ENCODE measurements at regions not wholly inside any gene's neighbourhood (a gene's known extent, or its start where the extent isn't known, plus 50 kb on each side); places are given as distances from the start of the nearest gene placed in this dataset.

DNA sequence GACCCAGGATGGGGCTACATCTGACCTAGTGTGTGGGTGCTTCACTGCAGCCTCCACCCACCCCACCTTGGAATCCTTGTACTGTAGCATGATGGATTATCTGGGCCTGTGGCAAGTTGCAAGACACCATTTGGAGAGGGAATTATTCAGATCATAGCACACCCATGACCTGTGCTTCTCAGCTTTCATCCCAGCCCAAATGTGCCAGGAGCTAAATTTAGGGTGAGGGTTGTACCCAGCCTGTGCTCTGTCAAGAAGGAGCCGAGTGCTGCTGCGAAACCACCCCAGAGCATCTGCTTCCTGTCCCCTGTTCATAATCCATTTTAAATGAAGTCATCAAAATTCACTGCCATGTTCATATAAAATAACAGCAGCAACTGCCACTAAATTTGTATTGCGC lies 394.5 kb downstream of the SHANK2 start:
- DNase-seq (ENCODE audit: extremely low read depth in 1 of 4, low spot score in 3 of 4) (no peak), FAIRE-seq (no peak), ATAC-seq (no peak)
- in situ Hi-C loops (cut with MboI), result no loop called here
- H3K27me3 ChIP-seq (ENCODE audit: control insufficient read depth in 2 of 2, insufficient read depth in 2 of 2, low read length in 2 of 2), result peaks cover 0 to 14% of the 10 kb centered on the region in 2 experiments; a peak in 3 of 5 replicates
- no peak overlapping the region for H3K9ac ChIP-seq (ENCODE audit: insufficient read depth in 1 of 2, low read depth in 2 of 2, low read length in 2 of 2)
- H3K9me3 ChIP-seq (replicated peaks; ENCODE audit: control insufficient read depth, insufficient read depth, low read depth, low read length), result no peaks in the 10 kb centered on the region
- H3K4me2 ChIP-seq (ENCODE audit: insufficient read depth, low read length), result no peak overlapping the region
- no peak overlapping the region for H3K4me3 ChIP-seq
- no peaks in the 10 kb centered on the region; the same call in 1 of the 2 replicates for H4K20me1 ChIP-seq (replicated peaks; ENCODE audit: control insufficient read depth, insufficient read depth, low read length)
- H2AFZ ChIP-seq (ENCODE audit: low read depth, low read length), result no peak overlapping the region
- H3K27ac ChIP-seq (ENCODE audit: extremely low read depth, low read depth, low read length), result no peak overlapping the region
- CTCF ChIA-PET (ENCODE audit: low intra/inter-chr PET ratio), result no interaction called here
- no peaks in the 10 kb centered on the region for H3K36me3 ChIP-seq (ENCODE audit: control insufficient read depth, insufficient read depth, low read length)
- no peaks in the 10 kb centered on the region for H3K9me1 ChIP-seq (ENCODE audit: control insufficient read depth, insufficient read depth, low read length)
- 0% methylated on average over 3 of the region's 3 CpGs for WGBS (ENCODE audit: insufficient coverage, low coverage, missing lambda C conversion rate)
- POLR2A ChIA-PET, result no interaction called here
- BruUV-seq (replicated peaks), result no TSS peak
- intact Hi-C loops (cut with micrococcal nuclease), result no loop called here
- no peaks in the 10 kb centered on the region for H3K4me1 ChIP-seq (replicated peaks in 1 of 2; ENCODE audit: control insufficient read depth in 2 of 2, insufficient read depth in 2 of 2, low read length in 2 of 2)
- no peaks in the 10 kb centered on the region for H3K79me2 ChIP-seq (ENCODE audit: control insufficient read depth, insufficient read depth, low read length)
- TF ChIP-seq MAFG (tag; conservative IDR thresholded peaks at IDR 0.05), result no peak
- TF ChIP-seq CBX2 (IDR thresholded peaks at IDR 0.05; ENCODE audit: insufficient read depth, low read length, poor library complexity, severe bottlenecking), result no peak
- no peak for TF ChIP-seq SMC3 (conservative IDR thresholded peaks at IDR 0.05; ENCODE audit: insufficient read depth, low read depth, low read length)
- no peak for TF ChIP-seq ILF3 (IDR thresholded peaks at IDR 0.05; ENCODE audit: borderline replicate concordance)
- TF ChIP-seq ZNF318 (IDR thresholded peaks at IDR 0.05; ENCODE audit: borderline replicate concordance in 1 of 2, low read depth in 1 of 2), result no peak
- no peak for TF ChIP-seq ZNF12 (CRISPR knock-in tag; IDR thresholded peaks at IDR 0.05)
- no peak for TF ChIP-seq NR0B1 (IDR thresholded peaks at IDR 0.05; ENCODE audit: partially characterized antibody)
- TF ChIP-seq STAG1 (CRISPR knock-in tag; IDR thresholded peaks at IDR 0.05; ENCODE audit: borderline replicate concordance), result no peak
- TF ChIP-seq FOXP1 (CRISPR knock-in tag; IDR thresholded peaks at IDR 0.05), result no peak
- no peak for TF ChIP-seq ZNF253 (CRISPR knock-in tag; conservative IDR thresholded peaks at IDR 0.05)
- no peak for TF ChIP-seq SUPT5H (IDR thresholded peaks at IDR 0.05)

Measured in K562 (cell line).